Adipocyte (in vitro differentiated cells): ENCODE measurements at regions not wholly inside any gene's neighbourhood (a gene's known extent, or its start where the extent isn't known, plus 50 kb on each side); places are given as distances from the start of the nearest gene placed in this dataset.

Experiments
- DNase-seq: peaks from one replicate; pipeline ENCODE4 v3.0.0-alpha.2; 2015; ENCODE audit warnings: low read depth
- H3K27me3 ChIP-seq: replicated peaks from 2 replicates; pipeline ENCODE4 v1.7.0; 2013; ENCODE audit warnings: mild to moderate bottlenecking, low read length, moderate library complexity; ENCODE audit not compliant: control insufficient read depth, insufficient read depth
- H3K36me3 ChIP-seq: 2 replicates; pipeline ENCODE4 v1.7.0; 2013; ENCODE audit warnings: low read length, mild to moderate bottlenecking, moderate library complexity; ENCODE audit not compliant: control insufficient read depth, insufficient read depth, severe bottlenecking
- H3K4me1 ChIP-seq: 2 replicates; pipeline ENCODE4 v1.7.0; 2013; ENCODE audit warnings: mild to moderate bottlenecking, low read length, moderate library complexity; ENCODE audit not compliant: control insufficient read depth, insufficient read depth
- H3K4me3 ChIP-seq: 2 replicates; pipeline ENCODE4 v1.7.0; 2013; ENCODE audit warnings: mild to moderate bottlenecking, low read length, moderate library complexity
- H3K9ac ChIP-seq: 2 replicates; pipeline ENCODE4 v1.7.0; 2013; ENCODE audit warnings: mild to moderate bottlenecking, low read length, moderate library complexity
- H3K9me3 ChIP-seq: 2 replicates; pipeline ENCODE4 v1.7.0; 2013; ENCODE audit warnings: mild to moderate bottlenecking, low read length, moderate library complexity; ENCODE audit not compliant: control insufficient read depth

DNA sequence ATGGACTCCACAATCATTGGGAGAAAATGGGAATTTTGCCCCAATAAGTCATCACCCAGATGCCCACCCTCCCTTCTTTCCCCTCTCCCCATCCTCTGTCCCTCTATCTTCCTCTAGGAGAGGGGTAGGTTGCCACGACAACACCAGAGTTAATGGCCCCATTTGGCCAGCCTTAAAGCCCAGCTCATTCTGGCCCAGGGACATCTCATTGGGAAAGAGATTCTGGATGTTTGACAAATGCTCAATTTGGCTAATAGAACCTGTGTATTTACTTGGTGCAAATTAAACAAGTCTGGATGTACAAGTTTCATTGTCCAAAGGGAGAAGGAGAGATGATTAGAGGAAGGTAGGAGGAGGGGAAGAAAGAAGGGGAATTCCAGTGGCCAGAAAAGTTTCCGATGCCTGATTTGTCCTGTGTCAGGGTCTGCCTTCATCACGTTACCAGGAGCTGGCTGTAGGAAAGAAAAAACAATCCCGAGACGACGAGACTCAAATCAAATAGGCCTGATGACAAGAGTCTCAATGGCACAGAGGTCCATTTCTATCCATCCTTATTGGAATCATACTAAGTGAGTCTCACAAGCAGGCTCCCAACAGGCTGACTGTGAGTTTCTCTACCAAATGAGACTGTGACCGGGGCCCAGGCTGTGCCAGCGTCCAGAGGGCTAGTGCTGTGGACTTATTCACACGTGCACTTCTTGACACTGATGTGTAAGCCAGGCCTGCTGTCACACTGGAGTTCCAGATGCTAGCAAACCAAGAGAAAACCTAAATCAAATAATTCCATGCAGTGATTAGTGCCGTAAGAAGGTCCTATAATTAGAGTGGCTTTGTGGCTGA, 265.2 kb upstream of the APCDD1 start:
- no peak for DNase-seq
- Histone ChIP-seq H3K27me3 (no peaks in the 10 kb centered on the region), H3K36me3 (no peaks in the 10 kb centered on the region), H3K9me3 (no peaks in the 10 kb centered on the region), H3K4me1 (peaks cover 11% of the 10 kb centered on the region), H3K4me3 (no peak overlapping the region), H3K9ac (no peak overlapping the region)

GRCh38 chr18:10190564-10190963, 263.9 kb upstream of the APCDD1 start:
- no peak for DNase-seq
- Histone ChIP-seq H3K36me3 (no peaks in the 10 kb centered on the region), H3K27me3 (no peaks in the 10 kb centered on the region), H3K9me3 (no peaks in the 10 kb centered on the region), H3K4me3 (no peak overlapping the region), H3K9ac (no peak overlapping the region), H3K4me1 (peaks cover 11% of the 10 kb centered on the region)

DNA sequence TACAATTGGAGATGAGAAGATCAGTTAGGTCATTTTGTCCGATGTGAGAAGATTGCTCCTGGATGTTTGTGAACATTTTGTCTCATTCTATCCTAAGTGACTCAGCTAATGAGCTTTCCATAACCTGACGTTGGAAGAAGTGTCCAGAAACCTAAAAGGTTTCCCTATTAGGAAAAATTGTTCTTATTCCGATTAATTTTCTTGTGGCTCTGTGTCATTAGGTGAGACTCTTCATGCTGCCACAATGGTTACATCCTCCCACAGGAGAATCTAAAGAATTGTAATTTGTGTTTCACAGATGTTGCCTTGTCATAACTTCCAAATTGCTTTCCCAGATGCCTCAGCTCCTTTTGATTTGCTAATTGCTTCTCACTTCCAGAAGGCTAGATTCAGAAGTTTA, 261.0 kb upstream of the APCDD1 start:
- no peaks in the 10 kb centered on the region for H3K36me3 ChIP-seq
- no peak overlapping the region for H3K4me3 ChIP-seq
- no peaks in the 10 kb centered on the region for H3K9me3 ChIP-seq
- H3K27me3 ChIP-seq = no peaks in the 10 kb centered on the region
- peaks cover 11% of the 10 kb centered on the region for H3K4me1 ChIP-seq
- no peak for DNase-seq
- no peak overlapping the region for H3K9ac ChIP-seq

- H3K9ac ChIP-seq = no peak overlapping the region
- peaks cover 2% of the 10 kb centered on the region for H3K4me1 ChIP-seq
- no peaks in the 10 kb centered on the region for H3K9me3 ChIP-seq
- H3K27me3 ChIP-seq = no peaks in the 10 kb centered on the region
- no peaks in the 10 kb centered on the region for H3K36me3 ChIP-seq
- no peak overlapping the region for H3K4me3 ChIP-seq
- DNase-seq = no peak
These were observed 259.8 kb upstream of the APCDD1 start for GRCh38 chr18:10194592-10194991.

GRCh38 chr18:10195529-10195928, 258.9 kb upstream of the APCDD1 start:
- no peaks in the 10 kb centered on the region for H3K36me3 ChIP-seq
- H3K9ac ChIP-seq = no peak overlapping the region
- H3K4me3 ChIP-seq = no peak overlapping the region
- no peaks in the 10 kb centered on the region for H3K9me3 ChIP-seq
- H3K27me3 ChIP-seq = no peaks in the 10 kb centered on the region
- no peaks in the 10 kb centered on the region for H3K4me1 ChIP-seq
- no peak for DNase-seq

GRCh38 chr18:10197097-10197496, 257.3 kb upstream of the APCDD1 start:
- H3K9me3 ChIP-seq = no peaks in the 10 kb centered on the region
- no peak overlapping the region for H3K9ac ChIP-seq
- peak; percentile 6 for DNase-seq

GRCh38 chr18:10201226-10201625, 253.2 kb upstream of the APCDD1 start:
- no peak for DNase-seq

More at GRCh38 chr18:10197097-10197496, 257.3 kb upstream of the APCDD1 start:
- Histone ChIP-seq H3K4me1 (no peaks in the 10 kb centered on the region), H3K4me3 (no peak overlapping the region), H3K36me3 (no peaks in the 10 kb centered on the region), H3K27me3 (no peaks in the 10 kb centered on the region)

DNA sequence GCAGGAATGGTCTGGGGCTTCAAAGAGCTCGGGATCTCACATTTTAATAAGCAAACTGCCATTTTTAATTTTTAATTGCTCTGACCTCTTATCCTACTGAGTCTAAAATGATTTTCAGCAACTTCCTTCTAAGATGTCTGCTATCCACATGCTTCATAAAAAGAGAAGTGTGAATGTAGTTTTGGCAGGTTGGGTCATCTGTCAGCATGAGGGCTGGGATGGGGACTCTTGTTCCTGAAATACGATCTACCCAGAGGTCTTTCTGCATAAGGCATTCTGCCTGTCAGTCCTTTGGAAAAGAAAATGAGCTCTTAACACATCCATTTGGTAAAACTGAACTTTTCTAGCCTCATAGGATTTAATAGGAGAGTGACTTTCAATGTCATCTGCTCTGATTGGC, 252.8 kb upstream of the APCDD1 start:
- no peak overlapping the region for H3K4me3 ChIP-seq
- peaks cover 4% of the 10 kb centered on the region for H3K27me3 ChIP-seq
- H3K9me3 ChIP-seq = no peaks in the 10 kb centered on the region
- no peak for DNase-seq
- no peaks in the 10 kb centered on the region for H3K36me3 ChIP-seq
- no peak overlapping the region for H3K9ac ChIP-seq
- no peaks in the 10 kb centered on the region for H3K4me1 ChIP-seq

More at GRCh38 chr18:10201226-10201625, 253.2 kb upstream of the APCDD1 start:
- H3K4me1 ChIP-seq = no peaks in the 10 kb centered on the region
- H3K9me3 ChIP-seq = no peaks in the 10 kb centered on the region
- H3K36me3 ChIP-seq = no peaks in the 10 kb centered on the region
- no peak overlapping the region for H3K9ac ChIP-seq
- H3K27me3 ChIP-seq = peaks cover 4% of the 10 kb centered on the region
- H3K4me3 ChIP-seq = no peak overlapping the region

DNA sequence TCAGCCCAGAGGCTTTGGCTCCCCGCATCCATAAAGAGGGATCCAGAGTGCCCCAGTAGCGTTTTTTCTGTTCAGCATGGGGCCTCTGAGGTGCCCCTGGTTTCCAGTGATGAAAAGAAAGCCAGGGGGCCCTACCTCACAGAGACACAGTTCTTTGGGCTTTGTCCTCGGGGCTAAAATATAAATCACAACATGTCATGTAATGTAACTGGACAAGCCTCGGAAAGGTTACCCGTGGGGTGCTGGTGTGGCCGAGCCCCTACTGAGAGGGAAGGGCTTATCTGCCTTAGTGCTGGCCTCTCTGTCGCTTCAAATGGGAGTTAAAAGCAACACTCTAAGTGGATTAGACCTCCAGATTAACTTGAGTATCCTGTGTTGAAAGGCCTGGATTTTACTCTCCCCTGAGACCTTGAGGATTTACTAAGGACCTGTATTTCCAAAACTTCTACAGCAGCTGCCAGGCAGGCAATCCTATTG, 251.6 kb upstream of the APCDD1 start:
- Histone ChIP-seq H3K27me3 (peaks cover 4% of the 10 kb centered on the region), H3K4me3 (no peak overlapping the region), H3K9ac (no peak overlapping the region), H3K4me1 (peaks cover 5% of the 10 kb centered on the region), H3K36me3 (no peaks in the 10 kb centered on the region), H3K9me3 (no peaks in the 10 kb centered on the region)
- DNase-seq = no peak

- H3K36me3 ChIP-seq = no peaks in the 10 kb centered on the region
- no peaks in the 10 kb centered on the region for H3K9me3 ChIP-seq
- H3K27me3 ChIP-seq = peaks cover 4% of the 10 kb centered on the region
- no peak overlapping the region for H3K9ac ChIP-seq
- DNase-seq = no peak
- H3K4me1 ChIP-seq = peaks cover 9% of the 10 kb centered on the region
- no peak overlapping the region for H3K4me3 ChIP-seq
These were observed 249.3 kb upstream of the APCDD1 start for GRCh38 chr18:10205151-10205550.

- Histone ChIP-seq H3K27me3 (peaks cover 4% of the 10 kb centered on the region), H3K9me3 (no peaks in the 10 kb centered on the region), H3K36me3 (no peaks in the 10 kb centered on the region), H3K4me1 (peaks cover 12% of the 10 kb centered on the region), H3K9ac (no peak overlapping the region), H3K4me3 (no peak overlapping the region)
- no peak for DNase-seq
These were observed 246.6 kb upstream of the APCDD1 start for GRCh38 chr18:10207682-10208345.
